ENCODE measurements at regions not wholly inside any gene's neighbourhood (a gene's known extent, or its start where the extent isn't known, plus 50 kb on each side); places are given as distances from the start of the nearest gene placed in this dataset.

DNA sequence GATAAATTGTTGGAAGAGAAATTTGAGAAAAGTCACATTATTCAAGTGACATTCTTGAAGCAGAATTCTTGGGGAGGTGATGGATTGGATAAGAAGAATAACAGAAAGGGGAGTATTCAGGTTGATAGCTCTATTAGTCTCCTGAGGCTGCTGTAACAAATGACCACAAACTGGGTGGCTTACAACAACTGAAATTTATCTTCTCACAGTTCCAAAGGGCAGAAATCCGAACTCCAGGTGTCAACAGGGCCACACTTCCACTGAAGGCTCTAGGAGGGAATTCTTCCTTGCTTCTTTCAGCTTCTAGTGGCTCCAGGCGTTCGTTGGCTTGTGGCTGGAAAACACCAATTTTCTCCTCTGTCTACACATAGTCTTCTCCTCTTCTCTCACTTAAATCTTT is 99.8 kb downstream of the TES start:
- TF ChIP-seq EZH2 (IDR thresholded peaks at IDR 0.05; ENCODE audit: borderline replicate concordance, low read depth, low read length, poor library complexity, severe bottlenecking): no peak
- TF ChIP-seq, protein P1, sequence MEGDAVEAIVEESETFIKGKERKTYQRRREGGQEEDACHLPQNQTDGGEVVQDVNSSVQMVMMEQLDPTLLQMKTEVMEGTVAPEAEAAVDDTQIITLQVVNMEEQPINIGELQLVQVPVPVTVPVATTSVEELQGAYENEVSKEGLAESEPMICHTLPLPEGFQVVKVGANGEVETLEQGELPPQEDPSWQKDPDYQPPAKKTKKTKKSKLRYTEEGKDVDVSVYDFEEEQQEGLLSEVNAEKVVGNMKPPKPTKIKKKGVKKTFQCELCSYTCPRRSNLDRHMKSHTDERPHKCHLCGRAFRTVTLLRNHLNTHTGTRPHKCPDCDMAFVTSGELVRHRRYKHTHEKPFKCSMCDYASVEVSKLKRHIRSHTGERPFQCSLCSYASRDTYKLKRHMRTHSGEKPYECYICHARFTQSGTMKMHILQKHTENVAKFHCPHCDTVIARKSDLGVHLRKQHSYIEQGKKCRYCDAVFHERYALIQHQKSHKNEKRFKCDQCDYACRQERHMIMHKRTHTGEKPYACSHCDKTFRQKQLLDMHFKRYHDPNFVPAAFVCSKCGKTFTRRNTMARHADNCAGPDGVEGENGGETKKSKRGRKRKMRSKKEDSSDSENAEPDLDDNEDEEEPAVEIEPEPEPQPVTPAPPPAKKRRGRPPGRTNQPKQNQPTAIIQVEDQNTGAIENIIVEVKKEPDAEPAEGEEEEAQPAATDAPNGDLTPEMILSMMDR (conservative IDR thresholded peaks at IDR 0.05; ENCODE audit: low read depth, low read length): no peak
- Histone ChIP-seq H3K27ac (ENCODE audit: low read depth, low read length, poor library complexity, severe bottlenecking) (no peak overlapping the region), H3K36me3 (ENCODE audit: insufficient read depth, low read length, poor library complexity, severe bottlenecking) (no peaks in the 10 kb centered on the region), H3K4me1 (ENCODE audit: insufficient read depth, low read length, poor library complexity, severe bottlenecking) (peaks cover 29% of the 10 kb centered on the region), H3K27me3 (replicated peaks; ENCODE audit: insufficient read depth, low read depth, low read length, poor library complexity) (no peaks in the 10 kb centered on the region), H3K4me3 (ENCODE audit: low read depth, low read length, poor library complexity, severe bottlenecking) (no peak overlapping the region), H3K9me3 (ENCODE audit: low read depth, low read length, poor library complexity, severe bottlenecking) (no peaks in the 10 kb centered on the region)
- BruUV-seq (replicated peaks): no TSS peak
- ChIA-PET POLR2A (ENCODE audit: low non-redundant PET) (no interaction called here), CTCF (no interaction called here)
- intact Hi-C loops (cut with micrococcal nuclease; ENCODE audit: unreplicated experiment): no loop called here
- no peak for DNase-seq (ENCODE audit: low spot score)

DNA sequence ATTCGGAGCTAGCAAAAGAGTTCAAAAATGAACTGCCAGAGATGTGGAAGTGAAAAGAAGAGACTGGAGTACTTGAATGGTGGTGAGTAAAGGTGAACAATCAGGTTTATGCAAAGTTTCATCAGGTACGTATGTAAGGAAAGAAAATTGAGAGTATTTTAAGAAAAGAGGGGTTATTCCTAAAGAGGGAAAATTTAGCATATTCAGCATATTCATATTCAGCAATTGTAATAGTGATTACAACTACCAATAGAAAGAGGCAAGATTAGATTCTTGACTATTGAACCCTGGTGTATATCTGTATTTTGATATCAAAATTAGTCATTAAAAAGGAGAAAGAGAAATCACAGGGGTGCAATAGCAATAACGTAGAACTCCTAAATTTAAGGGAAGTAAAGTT is 100.9 kb downstream of the TES start:
- POLR2A ChIA-PET (ENCODE audit: low non-redundant PET): interaction anchor here (0.6 kb wide), 1 partner anchor 132 kb away, joined by 3 read pairs; no protein-coding TSS in a partner anchor
- H3K9me3 ChIP-seq (ENCODE audit: low read depth, low read length, poor library complexity, severe bottlenecking): no peaks in the 10 kb centered on the region
- H3K4me3 ChIP-seq (ENCODE audit: low read depth, low read length, poor library complexity, severe bottlenecking): no peak overlapping the region
- H3K36me3 ChIP-seq (ENCODE audit: insufficient read depth, low read length, poor library complexity, severe bottlenecking): no peaks in the 10 kb centered on the region
- TF ChIP-seq, protein P1 (conservative IDR thresholded peaks at IDR 0.05; ENCODE audit: low read depth, low read length): no peak
- no peak for TF ChIP-seq EZH2 (IDR thresholded peaks at IDR 0.05; ENCODE audit: borderline replicate concordance, low read depth, low read length, poor library complexity, severe bottlenecking)
- peaks cover 36% of the 10 kb centered on the region for H3K4me1 ChIP-seq (ENCODE audit: insufficient read depth, low read length, poor library complexity, severe bottlenecking)
- no peak overlapping the region for H3K27ac ChIP-seq (ENCODE audit: low read depth, low read length, poor library complexity, severe bottlenecking)
- CTCF ChIA-PET: no interaction called here
- DNase-seq (ENCODE audit: low spot score): no peak
- no peaks in the 10 kb centered on the region for H3K27me3 ChIP-seq (replicated peaks; ENCODE audit: insufficient read depth, low read depth, low read length, poor library complexity)
- no TSS peak for BruUV-seq (replicated peaks)
- intact Hi-C loops (cut with micrococcal nuclease; ENCODE audit: unreplicated experiment): no loop called here

DNA sequence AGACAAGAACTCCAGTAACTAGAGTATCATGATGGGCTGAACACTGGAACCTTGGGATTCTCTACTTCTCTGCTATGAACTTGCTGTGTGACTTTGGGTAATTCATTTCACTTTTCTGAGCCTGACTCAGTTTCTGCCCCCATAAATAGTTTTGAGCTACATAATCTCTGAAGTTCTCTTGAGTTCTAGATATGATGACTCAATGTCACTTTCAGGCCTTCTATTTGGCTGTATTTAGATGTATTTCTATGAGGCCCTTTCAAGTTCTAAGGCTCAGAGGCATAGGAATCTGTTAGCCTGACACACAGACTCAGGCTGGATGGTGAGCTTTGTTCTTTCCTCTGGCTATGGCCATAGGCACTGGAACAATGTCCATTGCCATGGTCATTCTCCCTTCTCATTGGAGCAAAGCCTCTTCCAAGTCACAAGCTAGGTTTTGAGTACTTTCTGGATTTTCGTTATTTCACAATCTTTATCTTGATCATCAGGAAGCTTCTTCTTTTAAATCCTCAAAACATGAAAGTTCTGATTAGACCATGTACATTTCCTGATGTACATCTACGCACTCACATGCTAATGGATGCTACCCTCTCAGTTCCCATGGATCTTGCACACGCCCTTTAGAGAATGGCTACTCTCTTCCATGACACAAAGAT is 101.6 kb downstream of the TES start:
- Histone ChIP-seq H3K4me1 (ENCODE audit: insufficient read depth, low read length, poor library complexity, severe bottlenecking) (peaks cover 42% of the 10 kb centered on the region), H3K9me3 (ENCODE audit: low read depth, low read length, poor library complexity, severe bottlenecking) (no peaks in the 10 kb centered on the region), H3K27ac (ENCODE audit: low read depth, low read length, poor library complexity, severe bottlenecking) (no peak overlapping the region), H3K4me3 (ENCODE audit: low read depth, low read length, poor library complexity, severe bottlenecking) (no peak overlapping the region), H3K36me3 (ENCODE audit: insufficient read depth, low read length, poor library complexity, severe bottlenecking) (no peaks in the 10 kb centered on the region), H3K27me3 (replicated peaks; ENCODE audit: insufficient read depth, low read depth, low read length, poor library complexity) (no peaks in the 10 kb centered on the region)
- DNase-seq (ENCODE audit: low spot score): no peak
- ChIA-PET CTCF (interaction anchor here (0.6 kb wide), 1 partner anchor 21 kb away, joined by 3 read pairs; no protein-coding TSS in a partner anchor), POLR2A (ENCODE audit: low non-redundant PET) (interaction anchor here (0.6 kb wide), 2 partner anchors 68 to 132 kb away, joined by 3 read pairs; no protein-coding TSS in a partner anchor)
- BruUV-seq (replicated peaks): no TSS peak
- no peak for TF ChIP-seq EZH2 (IDR thresholded peaks at IDR 0.05; ENCODE audit: borderline replicate concordance, low read depth, low read length, poor library complexity, severe bottlenecking)
- TF ChIP-seq, protein P1 (conservative IDR thresholded peaks at IDR 0.05; ENCODE audit: low read depth, low read length): no peak
- intact Hi-C loops (cut with micrococcal nuclease; ENCODE audit: unreplicated experiment): no loop called here

Measured in A673 (cell line).